ENCODE measurements at regions not wholly inside any gene's neighbourhood (a gene's known extent, or its start where the extent isn't known, plus 50 kb on each side); places are given as distances from the start of the nearest gene placed in this dataset.
"Not testable (repeated sequence)": the region's sequence is repeated elsewhere in the genome, so short reads cannot be mapped to it uniquely, and the experiment has no call there.

DNA sequence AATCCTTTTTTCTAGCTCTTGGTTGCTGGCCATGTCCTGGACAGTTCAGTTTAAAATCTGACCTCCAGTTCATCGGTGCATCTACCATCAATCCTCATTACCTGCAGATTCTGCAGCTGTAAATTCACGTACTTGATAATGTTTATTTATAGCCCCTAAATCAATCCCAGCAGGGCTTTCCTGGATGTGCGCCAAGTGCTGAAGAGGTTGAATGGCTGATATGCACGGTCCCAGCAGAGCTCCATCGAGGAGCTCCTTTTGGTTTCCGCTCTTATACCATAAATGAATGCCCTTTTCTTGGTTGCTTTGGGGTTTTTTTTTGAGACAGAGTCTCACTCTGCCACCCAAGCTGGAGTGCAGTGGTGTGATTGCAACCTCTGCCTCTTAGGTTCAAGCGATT lies 91.2 kb upstream of the CCZ1B start:
- no peak for DNase-seq (ENCODE audit: unreplicated experiment)
- POLR2A ChIA-PET = no interaction called here
- no TSS peak for BruUV-seq (replicated peaks)
- no peaks in the 10 kb centered on the region for H3K9me3 Mint-ChIP-seq (ENCODE audit: unreplicated experiment)
- peaks cover 24% of the 10 kb centered on the region for H3K27me3 Mint-ChIP-seq (ENCODE audit: insufficient read depth, unreplicated experiment)
- TF ChIP-seq, protein P1, sequence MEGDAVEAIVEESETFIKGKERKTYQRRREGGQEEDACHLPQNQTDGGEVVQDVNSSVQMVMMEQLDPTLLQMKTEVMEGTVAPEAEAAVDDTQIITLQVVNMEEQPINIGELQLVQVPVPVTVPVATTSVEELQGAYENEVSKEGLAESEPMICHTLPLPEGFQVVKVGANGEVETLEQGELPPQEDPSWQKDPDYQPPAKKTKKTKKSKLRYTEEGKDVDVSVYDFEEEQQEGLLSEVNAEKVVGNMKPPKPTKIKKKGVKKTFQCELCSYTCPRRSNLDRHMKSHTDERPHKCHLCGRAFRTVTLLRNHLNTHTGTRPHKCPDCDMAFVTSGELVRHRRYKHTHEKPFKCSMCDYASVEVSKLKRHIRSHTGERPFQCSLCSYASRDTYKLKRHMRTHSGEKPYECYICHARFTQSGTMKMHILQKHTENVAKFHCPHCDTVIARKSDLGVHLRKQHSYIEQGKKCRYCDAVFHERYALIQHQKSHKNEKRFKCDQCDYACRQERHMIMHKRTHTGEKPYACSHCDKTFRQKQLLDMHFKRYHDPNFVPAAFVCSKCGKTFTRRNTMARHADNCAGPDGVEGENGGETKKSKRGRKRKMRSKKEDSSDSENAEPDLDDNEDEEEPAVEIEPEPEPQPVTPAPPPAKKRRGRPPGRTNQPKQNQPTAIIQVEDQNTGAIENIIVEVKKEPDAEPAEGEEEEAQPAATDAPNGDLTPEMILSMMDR (IDR thresholded peaks at IDR 0.05; ENCODE audit: unreplicated experiment) = no peak
- CTCF ChIA-PET = interaction anchor here (0.7 kb wide), 1 partner anchor 13 kb away, joined by 3 read pairs; no protein-coding TSS in a partner anchor
- intact Hi-C loops (cut with micrococcal nuclease) = no loop called here
- H3K27ac Mint-ChIP-seq (ENCODE audit: low read depth, unreplicated experiment) = no peak overlapping the region
- H3K36me3 Mint-ChIP-seq (ENCODE audit: insufficient read depth, unreplicated experiment) = no peaks in the 10 kb centered on the region
- no peak overlapping the region for H3K4me3 Mint-ChIP-seq (ENCODE audit: unreplicated experiment)
- no peaks in the 10 kb centered on the region for H3K4me1 Mint-ChIP-seq (ENCODE audit: insufficient read depth, unreplicated experiment)

DNA sequence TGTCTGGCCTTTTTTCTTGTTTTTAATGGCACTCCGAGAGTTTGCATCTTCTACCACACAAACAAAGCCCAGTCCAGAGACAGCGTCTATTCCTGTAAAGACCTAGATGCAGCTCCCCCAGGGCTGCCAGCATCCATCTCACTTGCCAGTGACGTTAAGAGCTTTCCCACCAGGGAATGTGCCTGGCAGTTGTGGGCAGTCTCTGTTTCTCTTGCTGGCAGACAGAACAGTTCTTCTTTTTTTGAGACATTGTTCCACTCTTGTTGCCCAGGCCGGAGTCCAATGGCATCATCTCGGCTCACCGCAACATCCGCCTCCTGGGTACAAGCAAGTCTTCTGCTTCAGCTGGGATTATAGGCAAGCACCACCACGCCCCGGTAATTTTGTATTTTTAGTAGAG lies 93.1 kb upstream of the CCZ1B start:
- H3K27me3 Mint-ChIP-seq (ENCODE audit: insufficient read depth, unreplicated experiment) = peaks cover 24% of the 10 kb centered on the region
- H3K27ac Mint-ChIP-seq (ENCODE audit: low read depth, unreplicated experiment); CTCF ChIA-PET; H3K4me3 Mint-ChIP-seq (ENCODE audit: unreplicated experiment); intact Hi-C loops (cut with micrococcal nuclease); H3K4me1 Mint-ChIP-seq (ENCODE audit: insufficient read depth, unreplicated experiment); H3K36me3 Mint-ChIP-seq (ENCODE audit: insufficient read depth, unreplicated experiment); DNase-seq (ENCODE audit: unreplicated experiment); H3K9me3 Mint-ChIP-seq (ENCODE audit: unreplicated experiment); POLR2A ChIA-PET; BruUV-seq (replicated peaks): not testable (repeated sequence)

DNA sequence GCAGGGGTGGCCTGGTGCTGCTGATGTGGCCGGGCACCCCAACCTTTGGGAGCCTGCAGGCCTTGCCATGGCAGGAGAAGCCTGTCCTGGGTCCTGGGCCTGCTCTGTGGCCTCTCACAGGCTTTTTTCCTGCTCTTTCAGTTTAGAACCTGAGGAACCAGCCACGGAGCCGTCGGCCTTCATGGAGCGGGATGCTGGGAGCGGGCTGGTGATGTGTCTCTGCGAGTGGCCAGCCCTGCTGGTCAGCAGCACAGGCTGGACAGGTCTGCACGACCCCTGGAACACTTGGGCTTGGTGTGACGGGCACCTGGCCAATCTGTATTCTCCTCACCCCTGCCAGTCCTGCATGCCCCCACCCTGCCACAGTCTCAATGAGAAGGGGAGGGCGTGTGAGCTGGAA lies 98.4 kb upstream of the CCZ1B start:
- H3K4me3 Mint-ChIP-seq (ENCODE audit: unreplicated experiment); H3K27ac Mint-ChIP-seq (ENCODE audit: low read depth, unreplicated experiment): not testable (repeated sequence)

DNA sequence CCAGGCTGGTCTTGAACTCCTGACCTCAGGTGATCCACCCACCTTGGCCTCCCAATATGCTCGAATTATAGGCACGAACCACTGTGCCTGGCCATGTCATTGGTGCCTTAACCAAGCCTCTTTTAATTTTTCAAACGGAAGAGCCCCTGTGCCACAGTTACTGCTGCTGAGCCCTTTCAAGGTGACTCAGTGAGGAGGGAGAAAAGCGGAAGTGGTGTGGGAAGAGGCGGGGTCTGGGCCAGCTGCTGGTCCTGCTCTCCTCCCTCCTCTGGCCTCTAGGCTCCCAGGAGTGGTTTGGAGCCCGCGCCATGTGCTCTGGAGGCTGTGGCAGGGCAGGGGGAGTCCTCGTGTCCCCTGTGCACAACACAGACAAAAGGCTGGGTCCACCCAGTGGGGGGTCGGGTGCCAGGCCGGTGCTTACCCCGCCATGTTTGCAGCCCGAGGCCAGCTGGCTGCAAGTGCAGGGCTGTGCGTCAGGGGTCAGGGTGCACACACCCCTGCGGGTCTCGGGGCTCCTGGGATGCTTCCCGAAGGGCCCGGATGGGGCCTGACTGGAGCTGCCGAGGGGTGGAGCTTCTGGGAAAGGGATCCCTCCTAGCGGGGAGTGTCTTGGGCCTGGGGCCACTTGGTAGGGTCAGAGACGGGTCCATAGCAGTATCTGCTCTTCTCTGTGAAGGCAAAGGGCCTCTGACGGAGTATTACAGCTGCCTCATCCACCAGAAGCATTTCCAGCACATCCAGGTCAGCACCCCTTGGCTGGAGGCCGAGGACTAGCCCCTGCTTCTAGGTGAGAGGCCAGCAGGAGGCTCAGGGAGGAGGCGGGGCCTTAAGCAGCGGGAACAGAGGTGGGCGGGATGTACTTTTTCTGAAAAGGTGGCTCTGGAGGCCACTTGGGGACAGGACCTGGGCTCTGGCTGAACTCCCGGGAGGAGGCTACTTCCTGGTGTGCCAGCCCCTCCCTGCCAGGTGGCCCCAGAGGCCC lies 100.4 kb upstream of the CCZ1B start:
- DNase-seq (ENCODE audit: unreplicated experiment); BruUV-seq (replicated peaks); CTCF ChIA-PET; H3K9me3 Mint-ChIP-seq (ENCODE audit: unreplicated experiment); H3K27ac Mint-ChIP-seq (ENCODE audit: low read depth, unreplicated experiment); intact Hi-C loops (cut with micrococcal nuclease); POLR2A ChIA-PET; H3K36me3 Mint-ChIP-seq (ENCODE audit: insufficient read depth, unreplicated experiment); H3K4me3 Mint-ChIP-seq (ENCODE audit: unreplicated experiment); H3K27me3 Mint-ChIP-seq (ENCODE audit: insufficient read depth, unreplicated experiment): not testable (repeated sequence)
- peaks cover 11% of the 10 kb centered on the region for H3K4me1 Mint-ChIP-seq (ENCODE audit: insufficient read depth, unreplicated experiment)

More for the DNA sequence above, 98.4 kb upstream of the CCZ1B start:
- H3K4me1 Mint-ChIP-seq (ENCODE audit: insufficient read depth, unreplicated experiment); H3K9me3 Mint-ChIP-seq (ENCODE audit: unreplicated experiment); POLR2A ChIA-PET; CTCF ChIA-PET; H3K27me3 Mint-ChIP-seq (ENCODE audit: insufficient read depth, unreplicated experiment); intact Hi-C loops (cut with micrococcal nuclease); DNase-seq (ENCODE audit: unreplicated experiment); BruUV-seq (replicated peaks); H3K36me3 Mint-ChIP-seq (ENCODE audit: insufficient read depth, unreplicated experiment): not testable (repeated sequence)

DNA sequence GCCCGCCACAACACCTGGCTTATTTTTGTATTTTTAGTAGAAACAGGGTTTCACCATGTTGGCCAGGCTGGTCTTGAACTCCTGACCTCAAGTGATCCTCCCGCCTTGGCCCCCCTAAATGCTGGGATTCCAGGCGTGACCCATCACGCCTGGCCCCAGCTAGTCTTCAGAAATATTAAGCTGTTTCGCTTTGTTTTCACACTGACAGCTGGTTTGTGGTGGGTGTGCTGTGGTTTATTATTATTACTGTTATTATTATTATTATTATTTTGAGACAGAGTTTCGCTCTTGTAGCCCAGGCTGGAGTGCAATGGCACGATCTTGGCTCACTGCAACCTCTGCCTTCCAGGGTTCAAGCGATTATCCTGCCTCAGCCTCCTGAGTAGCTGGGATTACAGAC lies 101.6 kb upstream of the CCZ1B start:
- intact Hi-C loops (cut with micrococcal nuclease); POLR2A ChIA-PET; DNase-seq (ENCODE audit: unreplicated experiment); H3K27me3 Mint-ChIP-seq (ENCODE audit: insufficient read depth, unreplicated experiment); H3K4me3 Mint-ChIP-seq (ENCODE audit: unreplicated experiment); H3K27ac Mint-ChIP-seq (ENCODE audit: low read depth, unreplicated experiment); H3K9me3 Mint-ChIP-seq (ENCODE audit: unreplicated experiment); BruUV-seq (replicated peaks); H3K36me3 Mint-ChIP-seq (ENCODE audit: insufficient read depth, unreplicated experiment): not testable (repeated sequence)
- CTCF ChIA-PET = interaction anchor here (0.7 kb wide), 1 partner anchor 533 kb away, joined by 3 read pairs; no protein-coding TSS in a partner anchor
- peaks cover 11% of the 10 kb centered on the region for H3K4me1 Mint-ChIP-seq (ENCODE audit: insufficient read depth, unreplicated experiment)

DNA sequence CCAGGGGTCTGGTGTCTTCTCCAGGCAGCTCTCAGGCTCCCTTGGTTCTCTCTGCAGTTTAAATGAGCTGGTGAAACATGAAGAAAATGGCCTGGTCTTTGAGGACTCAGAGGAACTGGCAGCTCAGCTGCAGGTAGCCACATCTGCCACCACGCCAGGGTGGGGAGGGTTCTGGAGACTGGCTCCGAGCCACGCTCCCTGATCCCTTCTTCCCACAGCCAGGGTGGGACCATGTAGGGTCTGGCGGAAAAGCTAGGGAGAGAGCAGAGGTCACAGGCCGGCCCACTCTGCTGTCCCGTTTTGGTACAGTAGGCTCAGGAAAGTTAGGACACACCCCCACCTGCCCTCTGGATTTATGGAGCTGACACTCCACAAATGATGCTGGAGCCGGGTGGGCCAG lies 103.5 kb upstream of the CCZ1B start:
- H3K36me3 Mint-ChIP-seq (ENCODE audit: insufficient read depth, unreplicated experiment); DNase-seq (ENCODE audit: unreplicated experiment); POLR2A ChIA-PET; BruUV-seq (replicated peaks); H3K4me3 Mint-ChIP-seq (ENCODE audit: unreplicated experiment); H3K9me3 Mint-ChIP-seq (ENCODE audit: unreplicated experiment); H3K27me3 Mint-ChIP-seq (ENCODE audit: insufficient read depth, unreplicated experiment); intact Hi-C loops (cut with micrococcal nuclease); H3K27ac Mint-ChIP-seq (ENCODE audit: low read depth, unreplicated experiment): not testable (repeated sequence)
- CTCF ChIA-PET = interaction anchor here (0.6 to 2.8 kb wide), 3 partner anchors 21 to 1281 kb away, joined by 3 to 14 read pairs (median 3); no protein-coding TSS in a partner anchor
- H3K4me1 Mint-ChIP-seq (ENCODE audit: insufficient read depth, unreplicated experiment) = peaks cover 11% of the 10 kb centered on the region

DNA sequence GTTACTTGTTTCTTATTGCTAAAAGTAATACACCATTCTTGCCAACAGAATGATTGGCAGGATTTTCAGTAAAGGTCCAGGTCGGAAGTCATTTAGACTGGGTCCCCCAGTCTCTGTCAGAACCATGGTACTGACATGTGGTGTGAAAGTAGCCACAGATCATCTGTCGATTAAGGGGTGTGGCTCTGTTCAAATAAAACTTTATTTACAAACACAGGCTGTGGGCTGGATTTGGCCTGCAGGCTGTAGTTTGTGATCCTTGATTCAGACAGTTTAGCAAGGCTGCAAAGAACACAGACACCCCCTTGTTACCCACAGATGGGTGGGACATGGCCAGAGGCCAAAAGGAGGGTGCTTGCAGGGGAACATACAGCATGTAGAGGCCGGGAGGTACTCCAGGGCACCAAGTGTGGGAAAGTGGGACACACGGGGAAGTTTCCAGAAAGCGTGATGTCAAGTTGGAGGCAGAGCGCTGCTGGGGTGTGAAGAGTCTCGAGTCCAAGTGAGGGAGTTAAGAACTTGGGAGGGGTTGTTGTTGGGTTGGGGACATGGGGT lies 104.1 kb upstream of the CCZ1B start:
- POLR2A ChIA-PET; H3K9me3 Mint-ChIP-seq (ENCODE audit: unreplicated experiment); DNase-seq (ENCODE audit: unreplicated experiment); H3K36me3 Mint-ChIP-seq (ENCODE audit: insufficient read depth, unreplicated experiment); intact Hi-C loops (cut with micrococcal nuclease); H3K27ac Mint-ChIP-seq (ENCODE audit: low read depth, unreplicated experiment); H3K27me3 Mint-ChIP-seq (ENCODE audit: insufficient read depth, unreplicated experiment); BruUV-seq (replicated peaks): not testable (repeated sequence)
- Mint-ChIP-seq H3K4me3 (ENCODE audit: unreplicated experiment) (peak overlapping the region; percentile 35), H3K4me1 (ENCODE audit: insufficient read depth, unreplicated experiment) (peaks cover 11% of the 10 kb centered on the region)
- CTCF ChIA-PET = interaction anchor here (0.6 to 2.8 kb wide), 9 partner anchors 13 to 1223 kb away, joined by 3 to 14 read pairs (median 3); no protein-coding TSS in a partner anchor
